ENCODE measurements at regions not wholly inside any gene's neighbourhood (a gene's known extent, or its start where the extent isn't known, plus 50 kb on each side); places are given as distances from the start of the nearest gene placed in this dataset.

GRCh38 chrX:145716226-145716625 is 101.4 kb upstream of the SLITRK2 start:
- TF ChIP-seq POLR2A (IDR thresholded peaks at IDR 0.05) (no peak), CTCF (IDR thresholded peaks at IDR 0.05) (no peak)
